ENCODE measurements at regions not wholly inside any gene's neighbourhood (a gene's known extent, or its start where the extent isn't known, plus 50 kb on each side); places are given as distances from the start of the nearest gene placed in this dataset.

DNA sequence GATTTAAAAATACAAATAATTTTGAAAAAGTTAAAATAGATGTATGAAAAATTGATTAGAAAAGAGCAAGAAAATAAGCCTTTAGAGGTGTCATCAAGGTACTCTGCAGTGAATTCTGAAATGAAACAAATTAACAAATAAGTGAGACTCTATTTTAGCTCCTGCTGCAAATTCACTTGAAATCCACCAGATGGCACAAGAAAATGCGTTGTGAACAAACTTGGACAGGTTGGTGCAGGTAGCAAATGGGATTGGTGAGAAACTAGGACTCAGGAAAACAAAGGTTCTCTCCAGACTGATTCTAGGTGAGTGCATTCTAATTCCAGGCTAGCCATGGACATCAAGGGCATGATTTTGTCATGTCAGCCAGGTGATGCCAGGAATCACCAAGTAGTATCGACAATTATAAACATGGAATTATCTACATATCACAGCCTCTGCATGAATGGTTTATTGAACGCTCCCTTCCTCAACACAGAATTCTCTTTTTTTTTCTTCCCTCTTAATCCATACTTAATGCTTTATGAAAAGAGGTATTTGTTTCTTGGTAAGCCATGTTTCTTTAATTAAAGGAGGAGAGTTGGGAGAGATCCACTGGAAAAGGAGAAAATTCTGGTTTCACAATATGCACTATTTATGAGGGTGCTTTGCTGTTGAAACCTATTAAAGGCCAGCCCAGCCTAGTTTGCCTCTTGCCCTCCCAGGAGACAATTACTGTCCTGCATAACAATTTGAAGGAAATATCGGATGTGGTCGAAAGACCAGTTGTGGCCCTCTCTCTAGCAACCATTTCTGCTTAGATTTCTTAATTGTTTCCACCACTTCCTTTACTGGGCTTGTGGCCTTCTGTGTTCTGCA lies 118.1 kb downstream of the ZNF365 start:
- no peaks in the 10 kb centered on the region for H3K36me3 Mint-ChIP-seq (ENCODE audit: low read depth)
- no peaks in the 10 kb centered on the region for H3K4me1 ChIP-seq (ENCODE audit: control insufficient read depth, insufficient read depth, low read length)
- DNase-seq = no peak
- H3K9ac ChIP-seq (ENCODE audit: extremely low read depth, low read length, poor library complexity, severe bottlenecking) = no peak overlapping the region
- no peak overlapping the region for H3K27ac ChIP-seq (ENCODE audit: low read depth, low read length)
- WGBS, 2 experiments (ENCODE audit: insufficient coverage in 1 of 2, insufficient read length in 1 of 2) = 76 to 80% methylated on average over 5 of the region's 5 CpGs
- no peak overlapping the region for H3K4me3 Mint-ChIP-seq
- no peak overlapping the region for H3K27ac Mint-ChIP-seq
- no peaks in the 10 kb centered on the region for H3K36me3 ChIP-seq (ENCODE audit: control insufficient read depth, insufficient read depth, low read length)
- TF ChIP-seq, protein P1, sequence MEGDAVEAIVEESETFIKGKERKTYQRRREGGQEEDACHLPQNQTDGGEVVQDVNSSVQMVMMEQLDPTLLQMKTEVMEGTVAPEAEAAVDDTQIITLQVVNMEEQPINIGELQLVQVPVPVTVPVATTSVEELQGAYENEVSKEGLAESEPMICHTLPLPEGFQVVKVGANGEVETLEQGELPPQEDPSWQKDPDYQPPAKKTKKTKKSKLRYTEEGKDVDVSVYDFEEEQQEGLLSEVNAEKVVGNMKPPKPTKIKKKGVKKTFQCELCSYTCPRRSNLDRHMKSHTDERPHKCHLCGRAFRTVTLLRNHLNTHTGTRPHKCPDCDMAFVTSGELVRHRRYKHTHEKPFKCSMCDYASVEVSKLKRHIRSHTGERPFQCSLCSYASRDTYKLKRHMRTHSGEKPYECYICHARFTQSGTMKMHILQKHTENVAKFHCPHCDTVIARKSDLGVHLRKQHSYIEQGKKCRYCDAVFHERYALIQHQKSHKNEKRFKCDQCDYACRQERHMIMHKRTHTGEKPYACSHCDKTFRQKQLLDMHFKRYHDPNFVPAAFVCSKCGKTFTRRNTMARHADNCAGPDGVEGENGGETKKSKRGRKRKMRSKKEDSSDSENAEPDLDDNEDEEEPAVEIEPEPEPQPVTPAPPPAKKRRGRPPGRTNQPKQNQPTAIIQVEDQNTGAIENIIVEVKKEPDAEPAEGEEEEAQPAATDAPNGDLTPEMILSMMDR (conservative IDR thresholded peaks at IDR 0.05) = peak; percentile 81
- no peaks in the 10 kb centered on the region for H3K9me3 ChIP-seq (ENCODE audit: control insufficient read depth, low read length)
- H3K27me3 ChIP-seq (ENCODE audit: control insufficient read depth, insufficient read depth, low read length, poor library complexity, severe bottlenecking) = no peaks in the 10 kb centered on the region
- peaks cover 1% of the 10 kb centered on the region for H3K27me3 Mint-ChIP-seq (ENCODE audit: insufficient read depth)
- H3K4me3 ChIP-seq (ENCODE audit: low read length) = no peak overlapping the region
- H3K4me1 Mint-ChIP-seq = no peaks in the 10 kb centered on the region
- no peaks in the 10 kb centered on the region for H3K9me3 Mint-ChIP-seq

DNA sequence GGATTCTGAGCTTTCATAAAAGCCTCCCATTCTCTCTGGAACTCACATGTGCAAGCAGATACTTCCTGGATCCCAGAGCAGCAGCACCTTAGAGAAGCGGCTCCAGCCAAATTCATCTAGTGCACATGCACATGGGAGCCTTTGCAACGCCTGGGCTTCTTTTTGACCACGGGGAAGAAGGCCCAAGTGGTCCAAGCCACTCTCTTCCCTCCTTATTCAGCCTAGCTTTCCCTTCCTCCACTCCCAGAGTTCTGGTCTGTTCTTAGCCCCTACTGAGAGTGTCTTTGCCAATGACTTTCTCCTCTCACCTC lies 118.7 kb downstream of the ZNF365 start:
- WGBS, 2 experiments (ENCODE audit: insufficient coverage in 1 of 2, insufficient read length in 1 of 2) = 92 to 96% methylated on average over 2 to 3 of the region's 3 CpGs
- Mint-ChIP-seq H3K27me3 (ENCODE audit: insufficient read depth) (peaks cover 1% of the 10 kb centered on the region), H3K36me3 (ENCODE audit: low read depth) (no peaks in the 10 kb centered on the region), H3K4me3 (no peak overlapping the region), H3K27ac (no peak overlapping the region), H3K9me3 (no peaks in the 10 kb centered on the region), H3K4me1 (no peaks in the 10 kb centered on the region)
- no peak for DNase-seq
- Histone ChIP-seq H3K4me3 (ENCODE audit: low read length) (no peak overlapping the region), H3K9me3 (ENCODE audit: control insufficient read depth, low read length) (no peaks in the 10 kb centered on the region), H3K27ac (ENCODE audit: low read depth, low read length) (no peak overlapping the region), H3K36me3 (ENCODE audit: control insufficient read depth, insufficient read depth, low read length) (no peaks in the 10 kb centered on the region), H3K27me3 (ENCODE audit: control insufficient read depth, insufficient read depth, low read length, poor library complexity, severe bottlenecking) (no peaks in the 10 kb centered on the region), H3K4me1 (ENCODE audit: control insufficient read depth, insufficient read depth, low read length) (no peaks in the 10 kb centered on the region), H3K9ac (ENCODE audit: extremely low read depth, low read length, poor library complexity, severe bottlenecking) (no peak overlapping the region)
- TF ChIP-seq, protein P1 (conservative IDR thresholded peaks at IDR 0.05) = no peak

DNA sequence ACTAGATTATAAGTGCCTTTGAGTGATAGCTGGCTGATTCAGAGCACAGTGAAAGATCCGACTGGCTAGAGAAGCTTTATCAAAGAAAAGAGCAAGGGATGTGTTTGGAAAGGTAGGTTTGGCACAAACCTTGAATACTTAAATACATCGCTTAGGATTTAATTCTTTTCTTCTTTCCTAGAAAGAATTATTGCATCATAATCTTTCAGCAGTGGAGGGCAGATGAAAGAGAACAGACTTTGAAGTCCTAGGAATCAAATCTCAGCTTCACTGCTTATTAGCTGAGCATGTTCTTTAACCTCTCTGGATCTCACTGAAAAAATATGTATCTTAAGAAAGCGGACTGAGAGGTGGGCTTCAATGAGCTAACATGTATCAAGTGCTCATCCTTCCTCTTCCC lies 122.8 kb downstream of the ZNF365 start:
- Histone ChIP-seq H3K9ac (ENCODE audit: extremely low read depth, low read length, poor library complexity, severe bottlenecking) (no peak overlapping the region), H3K27me3 (ENCODE audit: control insufficient read depth, insufficient read depth, low read length, poor library complexity, severe bottlenecking) (no peaks in the 10 kb centered on the region), H3K27ac (ENCODE audit: low read depth, low read length) (no peak overlapping the region), H3K9me3 (ENCODE audit: control insufficient read depth, low read length) (no peaks in the 10 kb centered on the region), H3K4me3 (ENCODE audit: low read length) (no peak overlapping the region), H3K36me3 (ENCODE audit: control insufficient read depth, insufficient read depth, low read length) (no peaks in the 10 kb centered on the region), H3K4me1 (ENCODE audit: control insufficient read depth, insufficient read depth, low read length) (no peaks in the 10 kb centered on the region)
- no peak for DNase-seq
- TF ChIP-seq, protein P1 (conservative IDR thresholded peaks at IDR 0.05) = no peak
- H3K27ac Mint-ChIP-seq = no peak overlapping the region
- no peaks in the 10 kb centered on the region for H3K36me3 Mint-ChIP-seq (ENCODE audit: low read depth)
- no peak overlapping the region for H3K4me3 Mint-ChIP-seq
- WGBS, 2 experiments (ENCODE audit: insufficient coverage in 1 of 2, insufficient read length in 1 of 2) = 91 to 93% methylated on average over 3 of the region's 3 CpGs
- peaks cover 1% of the 10 kb centered on the region for H3K27me3 Mint-ChIP-seq (ENCODE audit: insufficient read depth)
- H3K9me3 Mint-ChIP-seq = no peaks in the 10 kb centered on the region
- peaks cover 3% of the 10 kb centered on the region for H3K4me1 Mint-ChIP-seq

All from endodermal cell (in vitro differentiated cells).